GM18498 (cell line): ENCODE measurements at regions not wholly inside any gene's neighbourhood (a gene's known extent, or its start where the extent isn't known, plus 50 kb on each side); places are given as distances from the start of the nearest gene placed in this dataset.

ENCODE experiments used
- ATAC-seq: cut with Tn5 transposase; IDR thresholded peaks from one replicate; pipeline ENCODE4 v1.9.1; 2021; ENCODE audit warnings: mild to moderate bottlenecking, moderate library complexity; ENCODE audit not compliant: unreplicated experiment

DNA sequence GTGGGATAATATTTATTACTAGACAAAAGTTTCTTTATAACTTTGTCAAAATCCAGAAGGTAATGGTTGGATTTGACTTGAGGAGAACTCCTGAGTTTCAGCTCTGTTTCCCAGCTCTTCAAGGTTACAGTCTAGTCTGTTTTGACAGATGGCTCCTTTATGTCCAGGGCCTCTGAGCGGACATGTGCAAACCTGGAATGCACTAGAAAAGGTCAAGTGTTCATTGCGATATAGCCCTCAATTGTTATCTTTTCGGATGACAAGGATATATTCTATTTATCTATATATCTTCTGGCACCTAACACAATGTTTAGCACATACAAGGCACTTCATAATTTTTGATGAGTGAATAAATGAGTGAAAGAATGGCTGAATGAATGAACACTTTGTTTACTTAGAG is 513.2 kb upstream of the GOLIM4 start:
- no peak for ATAC-seq

DNA sequence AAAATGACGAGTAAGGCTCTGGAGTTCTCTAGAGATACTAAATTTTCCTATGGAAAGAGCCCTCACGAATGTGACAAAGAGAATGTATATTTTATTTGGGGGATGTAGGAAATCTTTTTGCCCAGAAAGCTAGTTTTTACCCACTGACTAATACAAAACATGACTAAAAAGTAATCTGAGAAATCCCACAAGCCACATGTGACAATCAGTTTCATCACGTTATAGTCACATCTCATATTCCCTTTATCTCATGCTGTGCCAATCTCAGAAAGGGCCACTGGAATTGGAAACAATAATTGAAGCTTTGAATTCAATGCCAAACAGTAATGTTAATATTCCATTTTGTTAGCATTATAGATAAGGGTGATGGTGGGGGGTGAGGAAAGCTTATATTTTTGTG is 509.0 kb upstream of the GOLIM4 start:
- no peak for ATAC-seq

DNA sequence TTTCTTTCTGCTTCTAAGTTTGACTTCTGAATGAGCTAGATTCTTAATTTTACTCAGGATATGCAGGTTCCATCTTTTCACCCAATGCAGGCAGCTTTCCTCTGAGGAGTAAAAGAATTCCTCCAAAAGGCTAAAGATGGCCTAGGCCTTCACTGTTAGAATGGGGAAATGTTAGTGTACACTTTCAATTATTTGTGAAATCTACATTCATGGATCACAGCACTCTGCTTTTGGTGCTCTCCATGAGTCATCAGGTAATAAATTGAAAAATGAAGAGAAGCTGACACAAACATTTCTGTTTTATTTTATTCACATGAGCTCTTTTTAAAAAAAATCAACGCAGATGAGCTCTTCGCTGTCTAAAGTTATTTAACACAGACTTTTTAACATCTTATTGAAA is 502.5 kb upstream of the GOLIM4 start:
- ATAC-seq, result no peak

DNA sequence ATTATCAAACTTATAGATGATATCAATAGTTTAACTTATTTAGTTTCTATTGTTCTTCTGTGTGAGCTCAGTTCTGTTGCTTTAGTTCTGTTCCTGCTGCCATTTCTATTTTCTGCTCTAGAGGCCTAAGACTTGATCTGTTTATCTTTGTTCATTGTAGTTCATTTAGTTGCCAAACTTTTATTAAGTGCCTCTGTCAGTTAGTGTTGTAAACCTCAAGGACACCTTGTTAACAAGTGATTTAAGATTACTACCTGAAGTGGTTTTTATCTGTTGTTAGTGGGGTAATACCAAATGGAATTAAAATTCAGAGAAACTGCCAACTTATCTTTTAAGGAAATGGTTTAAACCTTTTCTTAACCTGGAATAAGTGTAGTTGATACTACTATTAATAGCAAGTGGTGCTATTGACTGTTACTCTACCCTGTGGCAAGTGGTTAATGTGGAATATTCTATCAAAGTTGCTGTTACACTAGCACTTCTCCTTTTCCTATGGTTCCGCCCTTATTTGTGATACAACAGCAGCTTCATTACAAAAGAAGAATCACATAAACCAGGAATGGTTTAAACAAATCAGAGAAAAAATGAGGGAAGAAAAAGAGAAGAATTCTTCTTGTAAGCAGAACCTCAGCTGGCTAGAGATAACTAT is 500.6 kb upstream of the GOLIM4 start:
- no peak for ATAC-seq

DNA sequence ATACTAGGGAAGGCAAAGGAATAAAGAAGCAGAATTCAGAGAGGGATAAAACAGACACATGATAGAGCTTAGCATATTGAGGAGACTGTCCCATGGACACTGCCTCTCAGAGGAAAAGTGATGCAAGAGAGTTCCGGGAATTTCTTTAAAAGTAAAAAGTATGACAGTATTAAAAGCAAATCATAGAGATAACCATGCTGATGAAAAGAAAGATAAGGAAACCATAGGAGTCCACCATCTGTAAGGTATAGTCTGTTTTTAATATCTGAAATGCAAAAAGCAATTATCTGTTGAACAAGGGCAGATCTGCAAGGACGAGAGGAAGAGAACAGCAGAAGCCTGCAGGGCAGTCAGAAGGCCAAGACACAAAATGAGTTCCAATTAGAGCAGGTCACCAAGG is 495.9 kb upstream of the GOLIM4 start:
- ATAC-seq, result no peak

DNA sequence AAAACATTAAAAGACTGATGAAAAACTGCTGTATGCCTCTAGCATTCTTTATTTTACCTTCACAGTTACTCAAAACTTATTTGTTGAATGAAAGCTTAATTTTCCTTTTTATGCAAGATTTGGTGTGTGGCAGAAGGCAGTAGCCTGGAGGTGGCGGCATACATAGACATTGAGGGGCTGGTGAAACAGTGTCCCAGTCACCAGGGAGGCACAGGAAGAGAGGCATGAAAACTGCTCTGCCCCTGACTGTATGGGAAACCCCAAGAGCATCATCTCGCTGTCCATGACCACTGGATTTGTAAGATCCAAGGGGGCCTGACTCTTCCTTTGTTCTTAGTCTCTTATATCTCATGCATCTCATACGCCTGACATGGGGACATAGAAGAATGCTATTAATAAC is 493.7 kb upstream of the GOLIM4 start:
- no peak for ATAC-seq

DNA sequence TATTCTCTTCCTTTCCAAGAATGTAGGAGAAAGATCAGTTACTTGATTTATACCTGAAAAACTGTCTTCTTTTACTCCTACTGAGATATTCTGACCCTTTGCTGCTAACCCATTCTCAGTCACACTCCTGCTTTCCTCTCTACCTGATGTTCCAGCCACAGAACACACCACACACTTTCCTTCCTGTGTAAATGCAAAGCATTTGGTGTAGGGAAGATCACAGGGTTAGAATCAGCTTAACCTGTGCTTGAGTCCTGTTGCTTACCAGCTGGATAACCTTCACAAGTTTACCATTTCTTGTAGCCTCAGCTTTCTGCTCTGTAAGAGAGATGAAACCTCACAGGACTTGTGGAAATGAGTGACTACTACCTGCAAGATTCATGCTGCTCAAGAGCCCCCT is 489.8 kb upstream of the GOLIM4 start:
- no peak for ATAC-seq

DNA sequence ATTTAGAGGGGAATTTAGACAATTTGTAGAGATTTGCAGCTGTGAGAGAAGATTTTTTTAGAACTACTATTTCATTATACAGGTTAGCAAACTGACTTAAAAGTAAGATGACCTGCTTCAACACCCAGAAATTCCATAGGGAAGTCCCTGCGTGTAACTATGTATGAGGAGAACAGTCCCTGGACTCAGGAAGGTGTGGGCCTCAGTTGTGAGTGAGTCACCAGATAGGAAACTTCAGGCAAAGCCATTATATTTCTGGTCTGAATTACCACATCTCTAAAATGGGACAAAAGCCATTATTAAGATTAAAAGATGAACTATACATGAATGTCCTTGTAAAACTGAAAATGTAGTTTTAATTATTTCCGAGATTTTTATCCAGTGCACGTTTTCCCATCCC is 488.3 kb upstream of the GOLIM4 start:
- ATAC-seq, result no peak

DNA sequence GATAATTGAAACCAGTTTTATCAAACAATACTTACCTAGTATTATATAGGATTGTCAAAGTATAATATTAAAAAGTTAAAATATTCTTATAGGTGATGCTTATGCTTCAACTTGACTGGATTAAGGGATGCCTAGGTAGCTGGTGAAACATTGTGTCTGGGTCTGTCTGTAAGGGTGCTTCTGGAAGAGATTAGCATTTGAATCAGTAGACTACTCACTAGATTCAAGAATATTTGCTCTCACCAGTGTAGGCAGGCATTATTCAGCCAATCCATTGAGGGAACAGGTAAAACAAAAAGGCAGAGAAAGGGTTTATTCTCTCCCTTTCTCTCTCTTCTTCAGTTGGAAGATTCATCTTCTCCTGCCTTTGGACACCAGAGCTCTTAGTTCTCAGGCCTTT is 486.8 kb upstream of the GOLIM4 start:
- no peak for ATAC-seq

DNA sequence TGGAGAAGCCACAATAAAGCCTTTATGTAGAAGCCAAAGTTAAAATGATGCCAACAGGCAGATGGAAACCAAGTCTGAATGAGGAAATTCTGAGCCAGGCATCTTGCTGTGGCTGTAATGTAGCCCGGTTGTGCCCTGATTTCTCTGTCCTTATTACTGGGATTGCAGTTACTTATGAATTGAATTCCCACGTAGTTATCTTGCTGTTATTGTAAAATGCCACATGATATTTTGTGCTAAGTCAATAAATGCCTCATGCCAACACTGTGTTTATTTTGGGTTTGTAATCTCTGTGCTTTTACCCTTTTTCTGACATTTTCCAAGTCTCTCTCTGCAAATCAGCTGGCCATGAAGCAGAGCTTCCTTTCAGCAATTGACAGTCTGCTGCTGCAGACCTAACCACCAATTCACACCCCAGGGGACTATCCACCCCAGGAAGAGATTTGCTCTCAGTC is 486.1 kb upstream of the GOLIM4 start:
- no peak for ATAC-seq

DNA sequence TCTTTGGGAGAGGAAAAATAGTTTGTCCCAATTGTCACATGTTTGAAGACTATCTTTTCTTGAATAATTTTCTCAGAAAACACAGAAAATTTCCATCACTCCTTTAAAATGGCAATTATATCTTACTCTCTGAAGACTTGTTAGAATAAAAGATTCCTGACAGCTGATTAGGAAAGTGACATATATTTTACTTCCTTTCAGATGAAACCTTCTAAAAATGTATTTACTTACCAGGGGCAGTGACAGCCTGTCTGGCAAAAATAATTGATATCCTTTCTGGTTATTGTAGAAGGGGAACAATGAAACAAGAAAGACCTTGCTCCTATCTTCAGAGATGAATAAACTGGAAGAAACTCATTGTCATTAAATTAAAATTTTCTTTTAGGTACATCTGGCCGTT is 483.3 kb upstream of the GOLIM4 start:
- no peak for ATAC-seq

DNA sequence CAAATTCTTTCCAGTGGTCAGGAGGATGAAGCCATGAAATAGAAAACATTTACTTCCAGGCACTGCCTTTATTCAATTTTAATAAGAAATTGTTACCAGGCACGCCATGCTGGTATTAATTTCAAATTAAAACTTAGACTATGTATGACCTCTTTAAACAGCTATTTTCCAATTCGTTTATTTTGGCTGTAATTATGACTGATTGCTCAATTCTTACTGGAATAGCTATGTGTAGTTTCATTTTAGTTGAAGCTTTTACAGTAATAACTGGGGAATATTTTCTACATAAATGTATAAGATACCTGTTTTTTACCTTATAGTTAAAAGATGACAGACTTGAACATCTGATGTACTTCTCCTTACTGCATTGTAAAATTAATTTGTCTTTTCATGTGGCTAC is 480.0 kb upstream of the GOLIM4 start:
- no peak for ATAC-seq

DNA sequence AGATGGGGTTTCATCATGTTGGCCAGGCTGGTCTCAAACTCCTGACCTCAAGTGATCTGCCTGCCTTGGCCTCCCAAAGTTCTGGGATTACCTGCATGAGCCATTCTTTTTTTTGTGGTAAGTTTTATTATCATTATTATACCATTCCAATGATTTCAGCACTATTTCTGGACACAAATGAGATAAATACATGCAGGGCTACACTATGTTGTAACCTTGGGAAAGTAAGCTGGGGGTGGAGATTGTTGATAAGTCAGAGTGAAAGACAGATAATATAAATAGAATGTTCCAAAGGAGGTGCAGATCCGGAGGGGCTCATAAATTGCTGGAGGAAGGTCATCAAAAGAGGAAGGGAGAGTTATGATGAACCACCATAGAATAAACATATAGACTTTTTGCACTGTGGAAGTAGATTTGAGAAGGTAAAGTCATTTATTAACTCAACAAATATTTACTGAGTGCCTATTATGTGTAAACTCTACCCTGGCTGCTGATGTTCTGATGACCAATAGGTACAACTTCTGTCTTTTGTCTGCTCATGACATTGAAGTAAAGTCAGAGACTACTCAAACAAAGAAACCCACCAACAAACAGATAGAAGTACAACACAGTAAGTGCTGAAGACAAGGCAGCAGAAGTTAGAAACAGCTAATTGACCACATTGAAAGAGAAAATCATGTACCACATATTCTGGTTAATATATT is 478.9 kb upstream of the GOLIM4 start:
- ATAC-seq, result no peak

DNA sequence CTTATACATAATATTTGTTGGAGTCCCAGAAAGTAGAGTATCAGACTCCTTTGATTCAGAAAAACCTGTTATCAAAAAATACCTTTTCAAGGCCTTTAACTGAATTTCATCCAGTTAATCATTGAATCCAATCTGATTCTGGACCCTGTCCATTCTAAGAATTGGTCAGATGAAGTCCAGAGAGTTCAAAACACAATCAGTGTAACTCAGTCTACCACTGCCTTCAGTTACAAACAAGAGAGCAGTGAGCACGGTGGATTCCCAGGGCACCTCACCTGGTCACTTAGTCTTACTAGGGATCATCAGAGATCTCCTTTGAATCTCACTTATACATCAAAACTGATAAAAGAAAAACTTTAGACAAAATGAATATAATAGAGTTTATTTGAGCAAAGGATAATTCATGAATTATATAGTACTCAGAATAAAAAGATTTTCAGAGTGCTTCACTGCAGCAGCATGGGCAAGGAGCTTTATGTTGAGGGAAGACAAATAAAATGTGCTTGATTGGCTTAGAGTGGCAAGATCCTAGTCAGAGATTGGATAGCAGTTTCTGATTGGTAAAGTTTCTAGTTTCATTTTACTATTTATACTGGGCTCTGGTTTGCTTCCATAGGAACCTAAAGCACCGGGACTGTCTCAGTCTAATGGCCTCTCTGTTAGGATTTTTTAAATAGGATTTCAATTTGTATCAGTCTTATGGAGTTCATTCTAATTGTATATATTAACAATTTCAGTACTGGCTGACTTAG is 474.9 kb upstream of the GOLIM4 start:
- ATAC-seq, result no peak

DNA sequence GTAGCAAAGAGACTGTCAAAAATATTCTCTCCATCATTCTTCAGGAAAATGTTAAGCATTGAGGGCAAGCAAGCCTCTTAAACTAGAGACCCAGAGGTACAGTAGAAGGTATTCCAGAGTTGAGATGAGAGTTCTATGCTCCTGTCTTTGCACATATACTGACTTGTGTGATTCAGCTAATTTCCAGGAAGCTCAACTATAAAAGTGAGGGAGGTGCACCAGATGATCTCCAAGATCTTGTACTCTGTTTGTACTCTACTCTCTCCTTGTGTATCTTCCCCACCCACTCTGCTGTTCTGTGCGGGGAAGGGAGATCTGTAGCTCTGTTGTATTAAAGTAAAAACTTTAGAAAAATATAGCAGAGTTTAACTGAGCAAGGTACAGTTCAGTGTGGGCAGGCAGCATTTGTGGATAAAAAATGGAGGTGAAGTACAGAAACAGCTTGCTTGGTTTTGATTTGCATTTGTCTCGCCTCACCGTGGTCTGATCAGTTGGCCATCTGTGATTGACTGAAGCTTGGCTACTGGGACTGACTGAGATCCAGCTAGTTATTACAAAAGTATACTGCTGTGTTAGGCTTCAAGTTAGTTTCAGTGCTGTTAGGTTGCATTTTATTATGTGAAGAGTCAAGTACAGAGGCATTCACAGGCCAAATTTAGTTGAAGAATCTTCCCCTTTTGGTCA is 463.1 kb upstream of the GOLIM4 start:
- no peak for ATAC-seq

DNA sequence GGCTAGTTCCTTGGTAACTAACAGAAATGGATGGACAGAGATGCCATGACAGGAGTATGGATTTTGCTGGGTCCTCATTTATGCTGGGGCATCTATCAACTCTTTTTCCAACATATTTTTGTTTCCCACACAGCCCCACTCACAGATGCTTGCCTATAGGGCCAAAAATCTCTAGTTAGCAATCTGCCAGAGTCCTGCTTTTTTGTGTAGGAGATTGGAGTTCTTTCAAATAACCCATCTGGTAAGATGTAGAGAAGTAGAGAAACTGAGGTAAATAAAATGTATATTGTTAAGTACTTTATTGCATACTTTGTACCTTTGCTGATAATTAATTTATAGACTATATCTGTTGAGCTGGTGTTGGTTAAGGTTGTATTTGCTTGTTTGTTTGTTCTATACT is 456.5 kb upstream of the GOLIM4 start:
- no peak for ATAC-seq

DNA sequence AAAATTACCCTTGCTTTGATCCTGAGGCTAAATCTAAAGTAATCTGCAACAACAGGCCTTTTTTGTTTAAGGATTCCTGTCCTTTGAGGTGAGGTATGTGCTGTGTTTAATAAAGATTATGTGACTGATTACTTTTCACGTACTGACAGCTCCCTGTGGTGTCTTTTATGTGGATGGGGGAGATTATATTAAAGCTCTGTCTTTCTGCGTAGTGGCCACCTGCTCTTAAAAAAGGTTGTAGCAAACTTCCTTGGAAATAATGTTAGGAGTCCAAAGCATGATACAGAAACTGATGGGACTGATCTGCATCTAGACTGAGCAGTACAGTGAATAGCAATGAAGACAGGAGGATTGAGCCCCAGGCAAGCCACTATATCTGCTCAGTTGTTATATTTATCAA is 453.0 kb upstream of the GOLIM4 start:
- no peak for ATAC-seq

DNA sequence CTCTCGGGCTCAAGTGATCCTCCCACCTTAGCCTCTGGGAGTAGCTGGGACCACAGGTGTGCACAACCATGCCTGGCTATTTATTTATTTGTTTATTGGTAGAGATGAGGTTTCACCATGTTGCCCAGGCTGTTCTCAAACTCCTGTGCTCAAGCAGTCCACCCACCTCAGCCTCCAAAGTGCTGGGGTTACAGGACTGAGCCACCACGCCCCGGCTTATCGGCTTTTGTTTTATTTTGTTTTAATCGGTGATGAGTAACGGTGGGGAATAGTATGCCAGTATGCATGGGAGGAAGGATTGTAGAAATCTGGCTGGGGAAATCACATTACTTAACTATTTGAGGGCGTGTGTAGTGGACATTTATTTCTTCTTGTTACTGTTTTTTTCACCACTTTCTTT is 451.0 kb upstream of the GOLIM4 start:
- no peak for ATAC-seq

DNA sequence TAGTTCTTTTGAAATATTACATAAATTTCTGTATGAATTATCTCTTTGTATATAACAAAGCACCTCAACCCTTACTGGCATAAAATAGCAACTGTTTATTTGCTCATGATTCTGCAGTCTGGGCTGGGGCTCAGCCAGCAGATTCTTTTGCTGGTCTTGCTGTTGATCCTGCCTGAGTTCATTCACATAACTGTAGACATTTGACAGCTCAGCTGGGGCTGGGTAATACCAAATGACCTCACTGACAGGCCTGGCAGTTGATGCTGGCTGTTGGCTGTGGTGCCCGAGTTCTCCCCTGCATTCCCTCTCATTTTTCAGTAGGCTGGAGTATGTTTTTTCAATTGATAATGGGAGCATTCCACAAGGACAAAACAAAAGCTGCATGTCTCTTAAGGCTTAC is 449.9 kb upstream of the GOLIM4 start:
- ATAC-seq, result no peak

DNA sequence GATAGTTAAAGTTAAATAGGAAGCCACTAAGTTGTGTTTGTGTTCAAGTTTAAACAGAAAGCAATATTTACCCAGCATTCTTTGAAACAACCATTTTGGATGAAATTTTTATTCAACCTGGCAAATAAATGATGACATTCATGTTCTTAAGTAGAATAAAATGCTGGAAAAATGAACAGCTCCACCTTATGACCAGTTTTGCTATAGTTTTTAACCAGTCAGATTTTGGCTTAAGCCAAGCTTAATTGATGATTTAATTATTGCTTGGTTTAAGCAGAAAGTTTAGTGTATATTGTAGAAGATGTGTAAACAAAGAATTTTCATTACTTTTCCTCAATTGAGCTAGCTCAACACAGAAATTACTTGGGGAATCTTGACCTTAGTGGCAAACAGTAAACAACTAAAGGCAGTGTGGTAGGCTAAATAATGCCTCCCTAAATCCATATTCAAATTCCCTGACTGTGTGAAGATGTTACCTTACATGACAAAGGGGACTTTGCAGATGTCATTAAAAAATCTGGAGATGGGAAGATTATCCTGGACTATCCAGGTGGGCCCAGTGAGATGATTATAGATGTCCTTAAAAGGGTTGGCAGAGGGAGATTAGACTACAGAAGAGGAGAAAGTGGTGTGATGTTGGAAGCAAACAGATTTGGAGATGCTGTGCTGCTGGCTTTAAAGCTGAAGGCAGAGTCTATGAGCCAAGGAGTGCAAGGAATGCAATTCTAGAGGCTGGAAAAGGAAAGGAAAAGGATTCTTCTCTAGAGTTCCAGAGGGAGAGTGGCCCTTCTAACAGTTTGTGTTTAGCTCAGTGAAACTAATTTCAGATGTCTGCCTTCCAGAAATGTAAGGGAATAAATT is 448.6 kb upstream of the GOLIM4 start:
- ATAC-seq, result no peak

DNA sequence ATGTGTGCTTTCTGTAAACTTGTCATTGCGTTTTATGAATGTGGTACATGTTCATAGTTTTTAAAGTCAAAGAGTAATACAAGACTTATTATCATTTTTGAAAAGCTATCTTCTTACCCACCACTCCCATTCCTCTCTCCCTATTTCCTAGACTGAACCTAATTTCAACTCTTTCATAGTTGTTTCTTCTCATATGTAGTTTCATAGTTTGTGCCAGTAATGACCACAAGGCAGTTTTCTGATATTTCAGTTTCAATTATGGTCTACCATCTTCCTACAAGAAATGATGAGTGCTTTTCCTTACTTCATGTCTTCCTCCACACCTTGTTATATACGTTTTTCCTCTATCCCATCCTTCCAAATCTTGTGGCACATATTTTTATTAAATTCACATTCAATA is 445.0 kb upstream of the GOLIM4 start:
- no peak for ATAC-seq
